H1 (cell line): ENCODE measurements at regions not wholly inside any gene's neighbourhood (a gene's known extent, or its start where the extent isn't known, plus 50 kb on each side); places are given as distances from the start of the nearest gene placed in this dataset.

Source experiments
- CTCF ChIA-PET: fragments of 300-600 bp; sonication (Branson Sonifier 250); formaldehyde crosslinking; loops from one replicate; lab custom pipeline; 2021; ENCODE audit not compliant: partially characterized antibody; lab: Charles Lee
- POLR2A ChIA-PET: fragments of 300-600 bp; sonication (Branson Sonifier 250); formaldehyde crosslinking; loops from one replicate; lab custom pipeline; 2021; ENCODE audit warnings: inconsistent platforms; ENCODE audit not compliant: partially characterized antibody; lab: Charles Lee
- DNase-seq, 2 experiments: peaks; one replicate each; pipeline versions ENCODE4 v3.0.0 to v3.0.0-alpha.2; 2010 to 2022; ENCODE audit warnings: low spot score in 2 of 2, low read depth in 1 of 2, mixed read lengths in 1 of 2
- FAIRE-seq: peaks from 2 replicates; lab custom pipeline; 2011; peaks lifted over from hg19 to GRCh38; lab: Jason Lieb, UNC
- H2AFZ ChIP-seq: 2 replicates; pipeline ENCODE4 v1.8.1; 2012; ENCODE audit warnings: low read length, inconsistent platforms
- H2AK5ac ChIP-seq: 2 replicates; pipeline ENCODE4 v1.6.1; 2013; ENCODE audit warnings: low read depth, low read length
- H2BK120ac ChIP-seq: replicated peaks from 2 replicates; pipeline ENCODE3; 2013; ENCODE audit warnings: low read depth, low read length, inconsistent platforms
- H2BK12ac ChIP-seq: 2 replicates; pipeline ENCODE4 v1.6.1; 2013; ENCODE audit warnings: low read depth, low read length
- H2BK15ac ChIP-seq: 2 replicates; pipeline ENCODE4 v1.6.1; 2013; ENCODE audit warnings: low read length
- H2BK20ac ChIP-seq: 2 replicates; pipeline ENCODE4 v1.6.1; 2013; ENCODE audit warnings: low read length
- H2BK5ac ChIP-seq: 2 replicates; pipeline ENCODE4 v1.6.1; 2013; ENCODE audit warnings: low read depth, low read length
- H3K14ac ChIP-seq: 2 replicates; pipeline ENCODE4 v1.6.1; 2013; ENCODE audit warnings: inconsistent platforms; ENCODE audit not compliant: insufficient read length
- H3K18ac ChIP-seq: 2 replicates; pipeline ENCODE4 v1.6.1; 2013; ENCODE audit warnings: low read length; ENCODE audit errors: extremely low read depth
- H3K23ac ChIP-seq: 2 replicates; pipeline ENCODE4 v1.6.1; 2013; ENCODE audit warnings: inconsistent platforms; ENCODE audit not compliant: insufficient read length
- H3K23me2 ChIP-seq: 2 replicates; pipeline ENCODE4 v1.6.1; 2013; ENCODE audit warnings: low read depth, low read length
- H3K27ac ChIP-seq: 2 replicates; pipeline ENCODE4 v1.6.1; 2011; ENCODE audit warnings: low read depth, low read length, inconsistent platforms
- H3K27me3 ChIP-seq, 4 experiments: replicated peaks in 1 of 4; 1 replicate in 1 of 4; 2 replicates in 3 of 4; pipeline versions ENCODE4 v1.6.1 to v1.8.1; 2011 to 2013; ENCODE audit warnings: low read length in 3 of 4, mild to moderate bottlenecking in 3 of 4, inconsistent platforms in 2 of 4, mixed read lengths in 2 of 4, moderate library complexity in 1 of 4; ENCODE audit not compliant: control insufficient read depth in 3 of 4, insufficient read depth in 3 of 4; ENCODE audit errors: extremely low read depth in 1 of 4
- H3K36me3 ChIP-seq, 4 experiments: 2 replicates each; pipeline versions ENCODE4 v1.6.1 to v1.8.1; 2011 to 2013; ENCODE audit warnings: mild to moderate bottlenecking in 4 of 4, low read length in 3 of 4, moderate library complexity in 2 of 4, control low read depth in 1 of 4, inconsistent platforms in 1 of 4; ENCODE audit not compliant: insufficient read depth in 4 of 4, control insufficient read depth in 2 of 4
- H3K4ac ChIP-seq: replicated peaks from 2 replicates; pipeline ENCODE3; 2013; ENCODE audit warnings: low read length, low read depth, mixed read lengths, inconsistent platforms; ENCODE audit not compliant: insufficient read length
- H3K4me1 ChIP-seq, 4 experiments: replicated peaks in 1 of 4; 1 replicate in 1 of 4; 2 replicates in 3 of 4; pipeline versions ENCODE4 v1.6.1 to v1.8.1; 2011 to 2013; ENCODE audit warnings: low read length in 3 of 4, inconsistent platforms in 2 of 4, mixed read lengths in 1 of 4; ENCODE audit not compliant: insufficient read depth in 4 of 4, control insufficient read depth in 3 of 4
- H3K4me2 ChIP-seq, 2 experiments: 2 replicates each; pipeline versions ENCODE4 v1.6.1 to v1.8.1; 2011 to 2013; ENCODE audit warnings: low read depth in 2 of 2, low read length in 2 of 2, control low read depth in 1 of 2, inconsistent platforms in 1 of 2, mild to moderate bottlenecking in 1 of 2; ENCODE audit not compliant: insufficient read depth in 1 of 2
- H3K4me3 ChIP-seq, 4 experiments: fragments of 200-600, 300-600 bp in 1 of 4; sonication (generic), shearing (Covaris generic), sonication (Bioruptor Twin) in 1 of 4; 2 replicates each; pipeline versions ENCODE4 v1.5.1 to v1.8.1; 2011 to 2016; ENCODE audit warnings: low read length in 4 of 4, low read depth in 3 of 4, control low read depth in 2 of 4, inconsistent platforms in 2 of 4, mild to moderate bottlenecking in 2 of 4, mixed read lengths in 1 of 4, moderate library complexity in 1 of 4; ENCODE audit not compliant: insufficient read depth in 2 of 4; ENCODE audit errors: extremely low read depth in 1 of 4
- H3K56ac ChIP-seq: replicated peaks from 2 replicates; pipeline ENCODE3; 2013; ENCODE audit warnings: low read depth, mild to moderate bottlenecking, mixed read lengths, low read length, inconsistent platforms; ENCODE audit not compliant: insufficient read length
- H3K79me1 ChIP-seq: 2 replicates; pipeline ENCODE4 v1.6.1; 2013; ENCODE audit warnings: low read depth, low read length, control low read depth
- H3K79me2 ChIP-seq, 2 experiments: 2 replicates each; pipeline versions ENCODE4 v1.6.1 to v1.8.1; 2012 to 2013; ENCODE audit warnings: low read length in 2 of 2, mild to moderate bottlenecking in 2 of 2, inconsistent platforms in 1 of 2; ENCODE audit not compliant: insufficient read depth in 2 of 2, control insufficient read depth in 1 of 2
- H3K9ac ChIP-seq, 4 experiments: replicated peaks in 1 of 4; 1 replicate in 1 of 4; 2 replicates in 3 of 4; pipeline versions ENCODE4 v1.6.1 to v1.8.1; 2011 to 2013; ENCODE audit warnings: low read depth in 3 of 4, low read length in 3 of 4, control low read depth in 2 of 4, mild to moderate bottlenecking in 2 of 4, moderate library complexity in 2 of 4, inconsistent platforms in 1 of 4; ENCODE audit errors: extremely low read depth in 1 of 4
- H3K9me3 ChIP-seq, 2 experiments: 2 replicates each; pipeline versions ENCODE4 v1.6.1 to v1.8.1; 2012 to 2013; ENCODE audit warnings: mild to moderate bottlenecking in 2 of 2, moderate library complexity in 2 of 2, control low read depth in 1 of 2, inconsistent platforms in 1 of 2, low read depth in 1 of 2, low read length in 1 of 2, mixed read lengths in 1 of 2; ENCODE audit not compliant: insufficient read depth in 2 of 2
- H4K20me1 ChIP-seq, 2 experiments: replicated peaks in 1 of 2; 2 replicates each; pipeline versions ENCODE3 to v1.8.1; 2011 to 2013; ENCODE audit warnings: inconsistent platforms in 2 of 2, low read length in 2 of 2, mild to moderate bottlenecking in 1 of 2; ENCODE audit not compliant: insufficient read depth in 2 of 2, control insufficient read depth in 1 of 2
- H4K5ac ChIP-seq: 2 replicates; pipeline ENCODE4 v1.6.1; 2013; ENCODE audit warnings: low read length, low read depth, mixed read lengths, inconsistent platforms; ENCODE audit not compliant: insufficient read length
- H4K8ac ChIP-seq: 2 replicates; pipeline ENCODE4 v1.8.0; 2013; ENCODE audit warnings: mild to moderate bottlenecking, moderate library complexity, low read length, inconsistent platforms; ENCODE audit not compliant: insufficient read depth; ENCODE audit errors: extremely low read depth
- H4K91ac ChIP-seq: replicated peaks from 2 replicates; pipeline ENCODE3; 2013; ENCODE audit warnings: low read length, mixed read lengths, inconsistent platforms; ENCODE audit not compliant: insufficient read length
- BCL11A ChIP-seq, 2 experiments: IDR thresholded peaks; one replicate each; pipeline ENCODE4 v1.6.1; 2011; ENCODE audit warnings: low read depth in 2 of 2, low read length in 2 of 2, mild to moderate bottlenecking in 2 of 2
- FOSL1 ChIP-seq: IDR thresholded peaks from 2 replicates; pipeline ENCODE4 v1.6.1; 2011; ENCODE audit warnings: mild to moderate bottlenecking, low read depth, low read length, moderate library complexity; ENCODE audit not compliant: insufficient read depth
- KDM1A ChIP-seq: fragments of 200-600, 300-600 bp; sonication (generic); IDR thresholded peaks from 2 replicates; pipeline ENCODE4 v1.7.1; 2016; ENCODE audit warnings: mild to moderate bottlenecking, low read length, borderline replicate concordance
- SUZ12 ChIP-seq: fragments of 200-600 bp; sonication (generic); IDR thresholded peaks from 2 replicates; pipeline ENCODE4 v1.6.1; 2012; ENCODE audit warnings: mild to moderate bottlenecking, inconsistent platforms, low read length, moderate library complexity, mixed read lengths
- WGBS, 2 experiments: shearing (Covaris generic) in 1 of 2; methylation state at CpG; one replicate each; pipeline versions ENCODE4 v1.1.6 to v1.1.7; 2013 to 2015; ENCODE audit warnings: low lambda C conversion rate in 2 of 2, mixed read lengths in 2 of 2, inconsistent platforms in 1 of 2, low coverage in 1 of 2, missing lambda C conversion rate in 1 of 2; ENCODE audit not compliant: insufficient replicate concordance in 2 of 2, insufficient coverage in 1 of 2, insufficient read length in 1 of 2; ENCODE audit errors: extremely low coverage in 1 of 2, missing lambda C conversion rate in 1 of 2; 5-methylcytosine and 5-hydroxymethylcytosine counted together

GRCh38 chr2:220341014-220341413 is 713.6 kb downstream of the SLC4A3 start:
- H3K27me3 ChIP-seq = peaks cover 0 to 1% (median 0%) of the 10 kb centered on the region in 4 experiments; a peak in 1 of 7 replicates
- no peak overlapping the region for H2BK20ac ChIP-seq
- H3K4me2 ChIP-seq = no peak overlapping the region
- H3K79me2 ChIP-seq = no peaks in the 10 kb centered on the region
- 90% methylated on average over 3 of the region's 3 CpGs; no CpG with 5 or more reads in 1 of the 2 experiments for WGBS, 2 experiments
- H3K23ac ChIP-seq = no peak overlapping the region
- no peaks in the 10 kb centered on the region for H3K9me3 ChIP-seq
- H3K4ac ChIP-seq = no peak overlapping the region
- FAIRE-seq (no peak), DNase-seq (no peak)
- peak overlapping the region; percentile 29; the same call in 1 of the 2 replicates for H2AFZ ChIP-seq
- no peak overlapping the region for H3K14ac ChIP-seq
- no peak overlapping the region for H3K18ac ChIP-seq
- H4K91ac ChIP-seq = no peak overlapping the region
- no peak overlapping the region for H2BK5ac ChIP-seq
- H3K4me3 ChIP-seq = no peak overlapping the region
- H3K36me3 ChIP-seq = no peaks in the 10 kb centered on the region
- H3K27ac ChIP-seq = no peak overlapping the region
- no peak overlapping the region for H4K8ac ChIP-seq
- no peaks in the 10 kb centered on the region for H3K79me1 ChIP-seq
- H2BK120ac ChIP-seq = no peak overlapping the region
- H4K5ac ChIP-seq = no peak overlapping the region
- no peaks in the 10 kb centered on the region; the same call in 1 of the 2 replicates for H3K23me2 ChIP-seq
- no peaks in the 10 kb centered on the region for H4K20me1 ChIP-seq
- no peaks in the 10 kb centered on the region for H3K4me1 ChIP-seq
- ChIA-PET CTCF (no interaction called here), POLR2A (no interaction called here)
- no peak overlapping the region for H2BK15ac ChIP-seq
- no peak overlapping the region for H2BK12ac ChIP-seq
- no peak overlapping the region for H3K9ac ChIP-seq
- H3K56ac ChIP-seq = no peak overlapping the region
- no peak overlapping the region for H2AK5ac ChIP-seq
- no peak for TF ChIP-seq BCL11A (IDR thresholded peaks at IDR 0.05; ENCODE audit: low read depth in 2 of 2, low read length in 2 of 2)
- TF ChIP-seq FOSL1 = no peak
- no peak for TF ChIP-seq SUZ12
- no peak for TF ChIP-seq KDM1A
